ENCODE measurements at regions not wholly inside any gene's neighbourhood (a gene's known extent, or its start where the extent isn't known, plus 50 kb on each side); places are given as distances from the start of the nearest gene placed in this dataset.

- no peak for TF ChIP-seq EZH2 (IDR thresholded peaks at IDR 0.05; ENCODE audit: insufficient read depth, poor library complexity, severe bottlenecking)
- no peak for TF ChIP-seq EZH2phosphoT487 (IDR thresholded peaks at IDR 0.05; ENCODE audit: insufficient read depth, low read depth)
Observed at GRCh38 chr3:43905157-43905556, 214.4 kb downstream of the ABHD5 start.

Measured in GM23248 (cell line).